Heart right ventricle (tissue), 16 donors: ENCODE measurements at regions not wholly inside any gene's neighbourhood (a gene's known extent, or its start where the extent isn't known, plus 50 kb on each side); places are given as distances from the start of the nearest gene placed in this dataset.

Experiments used
- ATAC-seq, 8 donors: fragments of 200-7000 bp; cut with Tn5 transposase; one replicate each; pipeline ENCODE4 v1.9.1; 2020; ENCODE audit warnings: mild to moderate bottlenecking in 8 of 8, moderate library complexity in 8 of 8, moderate number of reproducible peaks in 1 of 8
- DNase-seq, 2 donors: peaks; one replicate each; pipeline ENCODE4 v3.0.0-alpha.2; 2020
- H3K27ac ChIP-seq, 10 donors: fragments of 200-600 bp; sonication (generic) in 2 of 10; one replicate each; pipeline versions ENCODE4 v1.5.0 to v1.8.0; 2020 to 2022; ENCODE audit warnings: mild to moderate bottlenecking in 3 of 10
- H3K27me3 ChIP-seq, 7 donors: fragments of 200-600 bp; one replicate each; pipeline ENCODE4 v1.8.0; 2021 to 2022; ENCODE audit warnings: mild to moderate bottlenecking in 2 of 7
- H3K36me3 ChIP-seq, 9 donors: fragments of 200-600 bp; sonication (generic) in 1 of 9; one replicate each; pipeline versions ENCODE4 v1.5.0 to v1.8.0; 2020 to 2022; ENCODE audit warnings: mild to moderate bottlenecking in 2 of 9
- H3K4me1 ChIP-seq, 9 donors: fragments of 200-600 bp; sonication (generic) in 1 of 9; one replicate each; pipeline versions ENCODE4 v1.5.0 to v1.8.0; 2020 to 2022; ENCODE audit warnings: mild to moderate bottlenecking in 4 of 9
- H3K4me3 ChIP-seq, 10 donors: fragments of 200-600 bp; sonication (generic) in 2 of 10; one replicate each; pipeline versions ENCODE4 v1.5.0 to v1.8.0; 2020 to 2022; ENCODE audit warnings: mild to moderate bottlenecking in 7 of 10, moderate library complexity in 2 of 10
- H3K9me3 ChIP-seq, 11 donors: fragments of 200-600 bp in 10 of 11; sonication (generic) in 2 of 11; one replicate each; pipeline versions ENCODE4 v1.5.0 to v1.8.0; 2013 to 2022; ENCODE audit warnings: mild to moderate bottlenecking in 2 of 11, control low read depth in 1 of 11, moderate library complexity in 1 of 11
- CTCF ChIP-seq, 9 donors: fragments of 200-600 bp; sonication (generic) in 2 of 9; IDR thresholded peaks; one replicate each; pipeline versions ENCODE4 v1.5.0 to v1.8.0; 2021 to 2022; ENCODE audit warnings: antibody characterized with exemption in 9 of 9, mild to moderate bottlenecking in 5 of 9, moderate library complexity in 1 of 9
- WGBS, 2 donors: extraction: QIAGEN DNeasy Blood & Tissue Kit; methylation state at CpG; one replicate each; pipeline ENCODE4 v1.1.7; 2013; ENCODE audit warnings: inconsistent platforms in 1 of 2; 5-methylcytosine and 5-hydroxymethylcytosine counted together
- intact Hi-C, 10 donors: fragments of 100-400 bp; cut with DNase I; formaldehyde crosslinking; loops; one replicate each; pipeline versions ENCODE4 v1.11.1 to v1.14.2; 2022
- donor health status: Arrhythmogenic right ventricular cardiomyopathy.
- donor health status: ischemic (EF 13 %, LVEDD 7.1; RV severe dilation, severe dysfunction).
- donor health status: healthy with polysubstance abuse.
- donor health status: DM: no; HTN: yes; CAD: no.
- donor health status: DM: no; HTN: no; CAD: no.
- donor health status: ischemic (EF 25% LVEDD 6.9; RV normal size, moderate dysfunction).
- donor health status: ischemic (EF 25% LVEDD 5.7; RV mildly dilated, moderate dysfunction).
- donor health status: healthy.
- donor health status: DM: yes; HTN: yes; CAD: no.
- donor health status: Ischemic cardiomyopathy.
- donor health status: ischemic (EF 35%, LVEDD 5.7; RV mildly dilated, moderate dysfunction).
- donor health status: nonischemic (EF 11% LVEDD 7.7; RV severe dilation, severe dysfunction).
- donor health status: DM: yes; HTN: yes; CAD: no.
- donor health status: PGD.
- donor health status: ischemic (EF 29% LVEDD 5.4; RV normal size, mild dysfunction).
- donor health status: nonischemic (EF 23%, LVEDD 6.1; RV moderate dilation, normal function).

- 69 to 77% methylated on average over 4 of the region's 4 CpGs for WGBS, 2 donors
- intact Hi-C loops = no loop called here
- ATAC-seq = peak in 1 of 8 donors; percentile 2
These were observed 196.3 kb upstream of the CADM1 start for GRCh38 chr11:115700496-115700895.

GRCh38 chr11:115699733-115700132, 195.5 kb upstream of the CADM1 start:
- Histone ChIP-seq H3K27me3 (no peaks in the 10 kb centered on the region), H3K27ac (peak overlapping the region in 9 of 10 donors; percentile 20 to 77 (median 61)), H3K4me3 (no peak overlapping the region), H3K9me3 (no peaks in the 10 kb centered on the region), H3K4me1 (peaks cover 6 to 36% (median 16%) of the 10 kb centered on the region in 9 donors), H3K36me3 (no peaks in the 10 kb centered on the region)
- DNase-seq (peak in 1 of 2 donors; percentile 54), ATAC-seq (peak; percentile 79 to 93 (median 89))
- no peak for TF ChIP-seq CTCF (IDR thresholded peaks at IDR 0.05)
- intact Hi-C loops = no loop called here
- WGBS, 2 donors = 32 to 40% methylated on average over 3 of the region's 3 CpGs

More at GRCh38 chr11:115700496-115700895, 196.3 kb upstream of the CADM1 start:
- H3K9me3 ChIP-seq = no peaks in the 10 kb centered on the region
- peaks cover 6 to 36% (median 20%) of the 10 kb centered on the region in 9 donors for H3K4me1 ChIP-seq
- H3K36me3 ChIP-seq = no peaks in the 10 kb centered on the region
- H3K4me3 ChIP-seq = no peak overlapping the region
- H3K27ac ChIP-seq = peak overlapping the region in 6 of 10 donors; percentile 34 to 77 (median 61)
- no peak for TF ChIP-seq CTCF (IDR thresholded peaks at IDR 0.05)
- H3K27me3 ChIP-seq = no peaks in the 10 kb centered on the region
- no peak for DNase-seq

GRCh38 chr11:115699326-115699725, 195.1 kb upstream of the CADM1 start:
- ATAC-seq (peak in 1 of 8 donors; percentile 14), DNase-seq (no peak)
- H3K9me3 ChIP-seq = no peaks in the 10 kb centered on the region
- H3K4me3 ChIP-seq = no peak overlapping the region
- no peaks in the 10 kb centered on the region for H3K27me3 ChIP-seq
- H3K4me1 ChIP-seq = peaks cover 6 to 36% (median 16%) of the 10 kb centered on the region in 9 donors
- 75 to 80% methylated on average over 5 of the region's 5 CpGs for WGBS, 2 donors
- intact Hi-C loops = no loop called here
- H3K36me3 ChIP-seq = no peaks in the 10 kb centered on the region
- H3K27ac ChIP-seq = peak overlapping the region in 8 of 10 donors; percentile 20 to 77 (median 62)
- TF ChIP-seq CTCF (IDR thresholded peaks at IDR 0.05) = no peak

GRCh38 chr11:115698243-115698642, 194.0 kb upstream of the CADM1 start:
- Histone ChIP-seq H3K9me3 (no peaks in the 10 kb centered on the region), H3K27me3 (no peaks in the 10 kb centered on the region), H3K36me3 (no peaks in the 10 kb centered on the region), H3K4me3 (no peak overlapping the region), H3K27ac (no peak overlapping the region), H3K4me1 (peaks cover 6 to 36% (median 16%) of the 10 kb centered on the region in 9 donors)
- intact Hi-C loops = no loop called here
- no peak for DNase-seq
- no peak for ATAC-seq
- no peak for TF ChIP-seq CTCF (IDR thresholded peaks at IDR 0.05)
- WGBS, 2 donors = 83 to 94% methylated on average over 4 of the region's 4 CpGs
